ENCODE measurements at regions not wholly inside any gene's neighbourhood (a gene's known extent, or its start where the extent isn't known, plus 50 kb on each side); places are given as distances from the start of the nearest gene placed in this dataset.

GRCh38 chr21:22796147-22796546 lies 1797.9 kb downstream of the NCAM2 start:
- TF ChIP-seq POLR2A (IDR thresholded peaks at IDR 0.05): no peak
- TF ChIP-seq CTCF (IDR thresholded peaks at IDR 0.05): no peak

Data from Peyer's patch (tissue), 4 donors.